ENCODE measurements at regions not wholly inside any gene's neighbourhood (a gene's known extent, or its start where the extent isn't known, plus 50 kb on each side); places are given as distances from the start of the nearest gene placed in this dataset.

DNA sequence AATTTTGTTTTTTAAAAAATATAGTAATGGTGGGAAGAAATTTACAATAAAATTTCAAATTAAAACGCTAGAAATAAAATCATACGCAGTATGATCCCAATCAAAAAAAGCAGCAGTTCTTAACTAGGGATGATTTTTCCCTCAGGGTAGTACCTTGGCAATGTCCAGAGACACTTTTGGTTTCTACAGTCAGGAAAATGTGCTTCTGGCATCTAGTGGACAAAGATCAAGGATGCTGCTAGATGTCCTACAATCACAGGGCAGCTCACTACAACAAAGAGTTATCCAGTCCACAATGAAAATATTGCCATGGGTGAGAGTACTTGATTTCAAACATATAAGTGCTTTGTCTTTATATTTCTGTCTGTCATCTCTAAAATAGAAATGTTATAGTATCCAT lies 400.2 kb upstream of the SGCD start:
- TF ChIP-seq, protein P1, sequence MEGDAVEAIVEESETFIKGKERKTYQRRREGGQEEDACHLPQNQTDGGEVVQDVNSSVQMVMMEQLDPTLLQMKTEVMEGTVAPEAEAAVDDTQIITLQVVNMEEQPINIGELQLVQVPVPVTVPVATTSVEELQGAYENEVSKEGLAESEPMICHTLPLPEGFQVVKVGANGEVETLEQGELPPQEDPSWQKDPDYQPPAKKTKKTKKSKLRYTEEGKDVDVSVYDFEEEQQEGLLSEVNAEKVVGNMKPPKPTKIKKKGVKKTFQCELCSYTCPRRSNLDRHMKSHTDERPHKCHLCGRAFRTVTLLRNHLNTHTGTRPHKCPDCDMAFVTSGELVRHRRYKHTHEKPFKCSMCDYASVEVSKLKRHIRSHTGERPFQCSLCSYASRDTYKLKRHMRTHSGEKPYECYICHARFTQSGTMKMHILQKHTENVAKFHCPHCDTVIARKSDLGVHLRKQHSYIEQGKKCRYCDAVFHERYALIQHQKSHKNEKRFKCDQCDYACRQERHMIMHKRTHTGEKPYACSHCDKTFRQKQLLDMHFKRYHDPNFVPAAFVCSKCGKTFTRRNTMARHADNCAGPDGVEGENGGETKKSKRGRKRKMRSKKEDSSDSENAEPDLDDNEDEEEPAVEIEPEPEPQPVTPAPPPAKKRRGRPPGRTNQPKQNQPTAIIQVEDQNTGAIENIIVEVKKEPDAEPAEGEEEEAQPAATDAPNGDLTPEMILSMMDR (conservative IDR thresholded peaks at IDR 0.05; ENCODE audit: low read depth, low read length): no peak
- DNase-seq (ENCODE audit: low read depth): no peak
- H3K4me3 ChIP-seq (ENCODE audit: low read length): no peak overlapping the region

DNA sequence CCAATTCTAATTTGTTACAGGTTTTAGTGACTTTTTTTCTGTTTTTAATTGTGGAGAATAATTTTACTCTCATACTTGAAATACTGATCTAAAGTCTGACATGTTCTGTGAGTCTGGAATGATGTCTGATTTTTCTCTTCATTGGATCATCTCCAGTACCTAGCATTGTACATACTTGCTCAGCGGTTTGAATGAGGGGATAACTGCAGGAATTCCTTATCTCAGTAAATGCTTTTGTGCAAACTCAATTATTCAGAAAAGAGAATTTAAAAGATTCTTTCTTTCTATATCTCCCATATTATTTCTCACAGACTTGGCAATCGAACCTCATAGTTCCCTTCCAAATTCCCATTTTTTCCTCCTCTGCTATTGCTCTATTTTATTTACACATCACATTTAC lies 397.9 kb upstream of the SGCD start:
- no peak for DNase-seq (ENCODE audit: low read depth)
- no peak overlapping the region for H3K4me3 ChIP-seq (ENCODE audit: low read length)
- TF ChIP-seq, protein P1 (conservative IDR thresholded peaks at IDR 0.05; ENCODE audit: low read depth, low read length): no peak

DNA sequence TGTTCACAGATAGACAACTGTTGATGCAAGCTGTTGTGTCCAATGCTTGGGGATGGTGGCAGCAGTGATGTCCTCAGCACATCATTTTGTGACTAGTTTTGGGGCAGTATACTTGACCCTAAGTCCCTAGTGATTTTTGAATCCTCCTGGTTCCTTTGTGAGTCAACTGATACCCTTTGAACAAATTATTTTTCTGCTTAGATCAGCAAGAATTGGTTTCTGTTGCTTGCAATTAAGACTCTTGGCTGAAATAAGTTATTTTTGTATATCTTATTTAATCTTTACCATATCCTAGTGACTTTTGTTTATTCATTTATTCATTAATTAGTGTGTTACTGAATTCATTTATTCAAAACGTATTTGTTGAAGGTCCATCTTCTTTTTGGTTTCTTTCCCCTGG lies 392.0 kb upstream of the SGCD start:
- TF ChIP-seq, protein P1 (conservative IDR thresholded peaks at IDR 0.05; ENCODE audit: low read depth, low read length): no peak
- DNase-seq (ENCODE audit: low read depth): no peak

DNA sequence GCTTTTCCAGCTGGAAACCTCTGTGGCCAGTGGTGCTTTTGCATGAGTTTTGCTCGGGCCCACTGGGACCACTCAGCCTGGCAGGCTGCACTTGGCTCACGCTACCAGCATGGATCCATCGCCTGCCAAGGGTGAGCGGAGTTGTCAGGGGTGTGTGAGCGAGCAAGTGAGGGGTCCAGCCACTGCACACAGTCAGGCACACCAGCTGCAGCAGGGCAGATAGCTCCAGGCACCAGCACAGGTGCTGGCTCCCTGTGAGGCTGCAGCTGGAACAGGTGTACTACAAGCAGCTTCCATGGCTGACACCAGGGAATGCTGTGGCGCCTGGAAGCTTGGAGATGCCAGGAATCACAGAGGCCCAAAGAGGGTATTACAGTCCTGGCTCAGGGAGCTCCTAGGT lies 391.2 kb upstream of the SGCD start:
- DNase-seq (ENCODE audit: low read depth): no peak
- TF ChIP-seq, protein P1 (conservative IDR thresholded peaks at IDR 0.05; ENCODE audit: low read depth, low read length): no peak
- no peak overlapping the region for H3K4me3 ChIP-seq (ENCODE audit: low read length)

More for the DNA sequence above, 392.0 kb upstream of the SGCD start:
- H3K4me3 ChIP-seq (ENCODE audit: low read length): no peak overlapping the region

DNA sequence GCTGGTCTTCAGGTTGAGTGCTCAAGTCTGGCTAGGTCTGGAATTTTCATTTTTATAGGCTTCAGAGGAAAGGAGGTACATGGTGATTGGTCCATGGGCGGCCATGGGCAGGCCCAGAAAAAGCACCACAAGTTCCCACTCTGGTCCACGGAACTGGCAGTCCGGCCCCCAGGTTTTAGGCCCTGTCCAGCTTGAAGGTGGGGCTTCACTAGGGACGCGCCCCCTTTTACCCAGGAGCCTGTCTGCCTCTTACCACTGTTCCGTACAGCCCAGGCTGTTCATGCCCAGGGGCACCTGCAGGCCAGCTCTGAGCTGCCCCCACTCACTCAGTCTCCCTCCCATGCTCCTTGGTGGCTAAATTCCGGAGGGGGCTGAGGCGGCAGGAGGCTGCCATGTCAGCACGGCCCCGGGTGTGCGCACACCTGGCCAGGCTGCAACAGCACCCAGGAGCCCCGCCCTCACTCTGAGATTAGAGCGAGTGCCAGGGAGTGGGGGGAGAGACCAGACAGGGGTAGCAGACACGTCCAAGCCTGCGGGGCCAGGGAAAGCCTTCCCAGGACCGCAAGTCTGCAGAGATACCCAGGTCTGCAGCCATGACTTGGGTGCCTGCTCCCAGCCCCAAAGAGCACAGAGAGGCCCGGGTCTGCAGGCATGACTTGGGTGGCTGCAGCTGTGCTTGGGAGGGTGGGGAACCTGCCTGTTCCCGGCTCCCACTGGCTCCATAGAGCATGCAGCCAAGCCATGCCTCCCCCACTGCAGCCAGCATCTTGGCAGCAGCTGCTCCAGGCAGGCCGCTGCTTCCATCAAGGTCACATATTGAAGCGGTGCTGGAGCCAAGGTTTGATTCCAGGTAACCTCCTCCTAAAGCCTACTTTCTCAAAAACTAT lies 390.2 kb upstream of the SGCD start:
- TF ChIP-seq, protein P1 (conservative IDR thresholded peaks at IDR 0.05; ENCODE audit: low read depth, low read length): no peak
- no peak for DNase-seq (ENCODE audit: low read depth)
- no peak overlapping the region for H3K4me3 ChIP-seq (ENCODE audit: low read length)

DNA sequence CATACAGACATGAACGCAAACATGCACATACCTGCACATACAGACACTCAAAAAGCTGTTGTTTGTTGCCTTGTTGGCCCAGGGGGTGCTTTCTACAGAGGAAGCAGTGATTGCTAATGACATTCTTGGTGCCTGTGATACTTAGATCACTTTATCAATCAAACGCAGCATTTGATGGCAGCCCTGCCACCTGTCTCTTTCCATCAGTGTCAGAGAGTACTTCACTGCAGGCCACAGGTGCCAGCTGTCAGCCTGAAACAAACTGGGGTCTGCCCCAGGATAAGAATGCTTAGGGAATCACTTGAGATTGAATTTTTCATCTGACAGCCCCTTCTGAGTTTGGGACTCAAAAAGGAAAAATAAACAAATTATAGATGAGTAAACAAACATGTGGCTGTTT lies 388.9 kb upstream of the SGCD start:
- DNase-seq (ENCODE audit: low read depth): no peak
- no peak overlapping the region for H3K4me3 ChIP-seq (ENCODE audit: low read length)
- TF ChIP-seq, protein P1 (conservative IDR thresholded peaks at IDR 0.05; ENCODE audit: low read depth, low read length): no peak

DNA sequence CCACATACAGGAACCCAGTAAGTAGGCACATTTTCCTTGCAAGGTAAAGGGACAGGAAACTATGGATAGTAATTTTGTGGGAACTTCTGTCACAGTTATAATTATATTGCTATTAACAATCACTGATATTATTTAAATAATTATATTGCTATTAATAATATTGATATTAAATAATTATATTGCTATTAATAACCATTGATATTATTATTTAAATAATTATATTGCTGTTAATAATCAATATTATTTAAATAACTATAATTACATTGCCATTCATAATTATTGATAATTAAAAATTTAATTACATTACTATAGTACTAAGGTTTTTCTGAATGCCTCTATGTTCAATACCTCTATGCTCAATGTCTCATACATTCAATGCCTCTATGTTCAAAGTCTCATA lies 385.6 kb upstream of the SGCD start:
- TF ChIP-seq, protein P1 (conservative IDR thresholded peaks at IDR 0.05; ENCODE audit: low read depth, low read length): no peak
- no peak for DNase-seq (ENCODE audit: low read depth)
- H3K4me3 ChIP-seq (ENCODE audit: low read length): no peak overlapping the region

Measured in retinal pigment epithelial cell (primary cell).